Esophagus muscularis mucosa (tissue), 4 donors: ENCODE measurements at regions not wholly inside any gene's neighbourhood (a gene's known extent, or its start where the extent isn't known, plus 50 kb on each side); places are given as distances from the start of the nearest gene placed in this dataset.

Experiments used
- EP300 ChIP-seq: sonication (generic); formaldehyde crosslinking; IDR thresholded peaks from one replicate; pipeline ENCODE4 v1.6.1; 2017; ENCODE audit warnings: antibody characterized with exemption
- POLR2A ChIP-seq: fragments of 450-650 bp; IDR thresholded peaks from one replicate; pipeline ENCODE4 v1.6.1; 2017; ENCODE audit warnings: antibody characterized with exemption, moderate library complexity, mild to moderate bottlenecking, low read depth
- POLR2AphosphoS5 ChIP-seq, 2 donors: sonication (generic); formaldehyde crosslinking; IDR thresholded peaks; one replicate each; pipeline ENCODE4 v1.6.1; 2017; ENCODE audit warnings: antibody characterized with exemption in 2 of 2
- TF ChIP-seq, protein P1 (sequence below), 3 experiments: fragments of 200-600 bp in 2 of 3; fragments of 450-650 bp in 1 of 3; sonication (generic) in 2 of 3; IDR thresholded peaks; one replicate each; pipeline ENCODE4 v1.5.1; 2017 to 2019; ENCODE audit warnings: antibody characterized with exemption in 3 of 3, mild to moderate bottlenecking in 2 of 3, moderate library complexity in 1 of 3

DNA sequence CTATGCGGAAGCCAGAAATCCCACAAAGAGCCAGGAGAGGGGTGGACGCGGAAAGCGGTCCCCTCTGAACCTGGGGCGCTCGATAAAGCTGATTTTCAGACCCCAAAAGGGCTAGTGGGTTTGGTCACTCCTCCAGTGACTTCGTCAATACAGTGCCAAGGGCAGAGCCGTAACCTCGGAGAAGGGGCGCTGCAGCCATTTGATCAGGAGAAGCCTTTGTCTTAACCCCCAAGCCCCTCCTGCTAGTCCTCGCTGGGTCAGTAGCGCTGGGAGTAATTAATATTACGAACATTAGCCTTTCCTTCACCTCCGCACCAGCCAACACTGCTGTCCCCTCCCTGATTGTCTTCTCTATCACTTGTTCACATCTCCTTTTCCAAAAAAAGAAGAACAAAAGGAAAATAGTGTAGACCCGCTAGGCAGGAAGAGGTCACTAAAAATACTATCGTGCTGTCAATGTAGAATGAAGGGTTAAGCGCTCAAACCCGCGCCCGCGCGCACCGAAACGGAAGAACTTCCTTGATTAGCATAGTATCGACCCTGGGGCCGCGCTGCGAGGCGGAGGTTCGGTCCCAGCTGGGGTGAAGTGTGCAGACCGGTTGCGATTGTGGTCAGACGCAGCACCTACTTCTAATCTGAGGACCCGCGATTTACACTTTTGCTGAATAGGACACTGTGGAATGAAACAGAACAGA is 63.2 kb upstream of the MAPRE2 start:
- TF ChIP-seq, protein P1, sequence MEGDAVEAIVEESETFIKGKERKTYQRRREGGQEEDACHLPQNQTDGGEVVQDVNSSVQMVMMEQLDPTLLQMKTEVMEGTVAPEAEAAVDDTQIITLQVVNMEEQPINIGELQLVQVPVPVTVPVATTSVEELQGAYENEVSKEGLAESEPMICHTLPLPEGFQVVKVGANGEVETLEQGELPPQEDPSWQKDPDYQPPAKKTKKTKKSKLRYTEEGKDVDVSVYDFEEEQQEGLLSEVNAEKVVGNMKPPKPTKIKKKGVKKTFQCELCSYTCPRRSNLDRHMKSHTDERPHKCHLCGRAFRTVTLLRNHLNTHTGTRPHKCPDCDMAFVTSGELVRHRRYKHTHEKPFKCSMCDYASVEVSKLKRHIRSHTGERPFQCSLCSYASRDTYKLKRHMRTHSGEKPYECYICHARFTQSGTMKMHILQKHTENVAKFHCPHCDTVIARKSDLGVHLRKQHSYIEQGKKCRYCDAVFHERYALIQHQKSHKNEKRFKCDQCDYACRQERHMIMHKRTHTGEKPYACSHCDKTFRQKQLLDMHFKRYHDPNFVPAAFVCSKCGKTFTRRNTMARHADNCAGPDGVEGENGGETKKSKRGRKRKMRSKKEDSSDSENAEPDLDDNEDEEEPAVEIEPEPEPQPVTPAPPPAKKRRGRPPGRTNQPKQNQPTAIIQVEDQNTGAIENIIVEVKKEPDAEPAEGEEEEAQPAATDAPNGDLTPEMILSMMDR (IDR thresholded peaks at IDR 0.05) = no peak
- no peak for TF ChIP-seq EP300
- TF ChIP-seq POLR2AphosphoS5 (IDR thresholded peaks at IDR 0.05) = peak in 1 of 2 donors; percentile 7
- no peak for TF ChIP-seq POLR2A
